AG08395 (cell line): ENCODE measurements at regions not wholly inside any gene's neighbourhood (a gene's known extent, or its start where the extent isn't known, plus 50 kb on each side); places are given as distances from the start of the nearest gene placed in this dataset.
A peak's percentile ranks its signal among the peaks of the same experiment; 100 is the strongest.

ENCODE experiments used
- DNase-seq: peaks from one replicate; pipeline ENCODE4 v3.0.0; 2012; ENCODE audit warnings: mixed read lengths, low spot score

DNA sequence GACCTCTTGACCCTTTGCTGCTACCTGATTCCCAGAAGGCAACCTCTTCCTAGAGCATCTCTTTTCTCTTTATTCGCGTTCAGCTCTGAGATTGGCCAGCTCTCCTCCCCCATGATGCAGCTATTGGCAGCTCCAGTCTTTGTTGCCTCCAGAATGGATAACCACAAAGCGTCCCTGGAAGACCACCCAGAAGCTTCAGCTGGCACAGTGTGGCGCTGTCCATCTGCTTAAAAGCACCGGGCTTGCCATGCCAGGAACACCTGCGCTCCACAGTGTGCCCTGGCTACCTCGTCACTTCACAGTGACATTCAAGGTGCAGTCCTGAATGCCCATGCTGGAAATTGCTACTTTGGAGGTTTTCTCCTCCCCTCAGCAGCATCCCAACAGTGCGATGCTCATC, 353.9 kb downstream of the LMO4 start:
- DNase-seq = no peak

DNA sequence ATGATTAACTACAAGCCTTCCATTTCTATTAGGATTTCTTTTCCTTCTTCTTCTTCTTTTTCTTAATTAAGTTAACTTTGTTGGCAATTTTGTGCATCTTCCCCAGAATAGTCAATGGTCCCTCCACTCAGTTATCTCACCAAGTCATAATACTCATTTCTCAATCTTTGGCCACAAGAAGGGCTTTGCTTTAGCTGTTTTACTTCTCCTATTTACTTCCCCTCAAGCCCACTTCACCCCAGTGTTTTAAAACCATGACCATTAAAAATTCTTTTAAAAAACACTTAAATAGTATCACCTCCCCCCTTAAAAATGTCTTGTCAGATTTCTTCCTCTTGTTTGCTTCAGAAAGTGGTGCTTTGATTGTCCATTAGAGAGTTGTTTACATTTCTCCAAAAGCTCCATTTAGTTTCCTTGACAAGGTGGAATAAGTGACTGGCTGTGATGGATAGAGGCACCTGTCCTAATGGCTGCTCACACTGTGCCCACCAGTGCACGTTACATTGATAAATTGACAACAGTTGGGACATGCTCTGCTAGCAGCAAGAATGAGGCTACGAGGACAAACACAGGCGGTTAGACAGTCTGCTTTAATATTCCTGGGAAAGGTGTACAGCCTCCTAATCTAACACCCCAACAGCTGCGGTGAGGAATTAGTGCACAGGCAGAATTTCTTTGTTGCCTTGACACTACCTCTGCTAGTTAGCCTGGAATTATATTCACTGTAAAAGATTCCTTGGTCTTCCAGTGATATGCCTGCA, 354.7 kb downstream of the LMO4 start:
- DNase-seq = no peak

DNA sequence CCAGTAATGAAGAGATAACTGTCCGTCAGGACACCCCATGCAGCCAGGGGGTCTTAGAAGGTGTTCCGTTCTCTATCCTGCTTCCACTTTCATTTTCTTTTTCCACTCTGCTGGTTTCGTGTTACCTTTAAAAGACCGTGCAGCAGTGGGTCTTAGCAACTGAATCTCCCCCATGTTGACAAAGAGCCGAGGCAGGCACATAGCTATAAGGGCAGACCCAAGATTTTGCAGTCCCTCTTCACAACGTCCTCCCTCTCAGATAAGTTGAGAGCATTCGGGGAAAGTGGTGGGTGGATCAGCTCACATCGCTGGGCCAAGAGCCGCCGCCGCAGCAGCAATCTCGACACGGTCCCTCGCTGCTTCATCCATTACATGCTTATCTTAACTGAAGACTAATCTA, 355.5 kb downstream of the LMO4 start:
- DNase-seq = no peak

DNA sequence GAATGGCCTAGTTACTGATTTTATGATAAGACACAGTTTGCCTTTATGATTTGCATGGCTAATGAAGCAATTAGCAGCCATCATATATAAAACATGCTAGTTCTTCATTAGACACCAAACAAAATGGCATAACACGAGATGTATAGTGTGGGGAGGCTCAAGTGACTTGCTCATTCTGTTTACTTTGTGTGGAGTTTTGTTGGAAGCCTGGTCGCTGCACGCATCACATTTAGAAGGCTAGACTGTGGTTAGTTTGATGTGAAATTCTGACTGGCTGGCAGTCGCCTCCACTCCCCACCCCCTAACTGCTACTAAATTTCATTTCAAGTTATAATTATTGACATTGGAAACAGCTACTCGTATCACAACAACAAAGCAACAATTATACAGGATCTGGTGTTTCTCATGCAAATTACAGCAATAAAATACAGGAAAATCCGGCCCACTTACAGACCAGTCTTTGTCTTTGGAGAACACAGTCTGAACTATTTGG, 356.1 kb downstream of the LMO4 start:
- DNase-seq = no peak

DNA sequence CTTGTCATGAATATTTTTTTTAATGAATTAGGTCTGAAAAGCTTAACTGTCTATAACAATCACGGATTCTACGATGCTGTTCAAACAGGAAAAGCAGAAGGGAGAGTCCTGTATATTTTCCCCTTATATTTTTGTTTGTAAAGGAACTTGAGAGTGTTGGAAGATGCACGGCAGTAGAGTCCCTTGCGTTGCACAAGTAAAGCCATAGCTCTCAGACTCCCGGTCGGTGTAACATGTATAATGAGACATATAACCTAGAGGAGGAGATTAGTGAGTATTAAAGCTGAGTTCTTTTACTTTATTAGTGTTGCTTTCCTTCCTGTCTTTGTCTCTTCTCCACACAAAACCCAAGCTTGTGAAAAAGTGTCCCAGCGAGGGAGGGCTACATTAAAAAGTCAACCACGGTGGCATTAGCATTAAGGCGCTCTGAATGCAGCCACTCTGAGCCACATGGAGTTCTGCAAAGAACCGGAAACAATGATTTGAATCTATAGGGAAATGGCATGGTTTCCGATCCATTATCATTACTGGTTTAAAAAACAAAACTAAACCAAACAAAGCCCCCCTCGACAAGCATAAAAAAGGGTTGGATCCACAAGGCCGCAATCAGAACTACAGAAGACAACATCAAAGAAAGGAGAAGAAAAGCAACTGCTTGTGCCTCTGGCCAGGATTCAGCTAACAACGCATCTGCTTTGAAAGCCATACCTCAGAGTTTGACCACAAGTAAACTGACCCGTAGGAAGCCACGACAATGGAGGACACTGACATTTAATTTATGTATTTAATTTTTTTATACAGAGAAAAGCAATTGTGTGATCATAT, 356.8 kb downstream of the LMO4 start:
- no peak for DNase-seq

DNA sequence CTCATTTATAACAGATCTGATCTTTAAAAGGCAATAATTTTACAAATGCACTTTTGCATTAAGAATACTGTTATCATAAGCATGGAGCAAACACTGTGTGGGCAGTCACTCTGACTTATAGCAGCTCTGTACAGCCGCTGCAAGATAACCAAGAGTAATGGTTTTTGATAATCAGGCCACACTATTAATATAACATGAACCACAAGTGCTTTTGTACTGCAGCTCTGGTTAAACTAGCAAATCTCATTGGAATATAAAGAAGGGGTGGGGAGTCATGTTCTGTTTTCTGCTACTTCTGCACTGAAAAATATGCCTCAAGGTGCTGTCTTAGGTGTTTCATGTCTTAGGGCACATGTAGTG, 357.4 kb downstream of the LMO4 start:
- no peak for DNase-seq

DNA sequence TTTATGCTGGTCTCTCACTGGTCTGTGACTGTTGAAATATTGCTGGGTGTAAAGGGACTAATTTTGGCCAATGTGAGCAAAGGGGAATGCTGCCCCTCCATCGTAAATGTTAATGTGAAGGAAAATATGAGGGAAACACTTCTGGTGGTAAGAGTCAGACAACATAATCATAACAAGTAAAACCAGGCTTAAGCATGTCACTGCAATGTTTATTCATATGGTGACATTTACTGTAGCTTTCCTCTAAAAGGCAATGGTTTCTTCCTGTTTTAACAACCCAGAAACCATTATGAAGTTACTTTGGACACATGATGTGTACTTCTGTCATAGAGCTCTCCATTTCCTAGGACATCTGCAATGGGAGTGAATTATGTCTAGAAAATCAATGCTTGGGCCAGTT, 358.0 kb downstream of the LMO4 start:
- no peak for DNase-seq

DNA sequence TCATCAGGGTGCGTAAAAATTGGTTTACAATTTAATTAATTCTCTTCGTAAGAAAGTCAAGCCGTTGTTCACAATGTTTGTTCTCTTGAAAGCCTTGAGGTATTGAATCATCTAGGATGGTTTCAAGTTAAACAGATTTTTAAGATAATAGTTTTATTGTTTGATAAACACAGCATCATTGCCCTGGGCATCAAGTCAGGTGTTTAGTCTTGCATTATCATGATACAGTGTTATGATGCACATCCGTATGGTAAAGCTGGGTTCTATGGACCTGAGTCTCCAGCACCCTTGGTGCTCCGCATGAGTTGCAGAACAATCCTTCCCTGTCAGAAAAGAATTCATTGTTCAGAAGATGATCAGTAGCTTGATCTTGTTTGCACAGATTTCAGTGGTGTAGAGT, 359.5 kb downstream of the LMO4 start:
- no peak for DNase-seq

DNA sequence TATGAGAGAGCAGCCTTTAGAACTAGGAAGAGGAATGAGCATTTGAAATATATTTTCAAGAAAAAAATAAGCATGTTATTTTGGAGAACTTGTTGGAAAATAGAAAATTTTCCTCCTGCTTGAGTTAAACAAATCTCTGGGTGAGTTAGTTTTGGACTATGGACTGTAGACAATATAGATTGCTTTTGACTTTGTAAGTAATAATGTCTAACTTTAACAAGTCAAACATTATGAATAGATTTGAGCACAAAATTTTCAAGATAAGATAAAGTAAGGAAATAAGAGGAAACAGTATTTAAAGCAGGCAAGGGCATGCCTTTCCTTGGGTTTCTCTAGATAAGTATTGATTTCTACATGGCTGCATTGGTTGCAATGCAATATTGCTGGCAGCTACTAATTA, 360.8 kb downstream of the LMO4 start:
- DNase-seq = no peak

DNA sequence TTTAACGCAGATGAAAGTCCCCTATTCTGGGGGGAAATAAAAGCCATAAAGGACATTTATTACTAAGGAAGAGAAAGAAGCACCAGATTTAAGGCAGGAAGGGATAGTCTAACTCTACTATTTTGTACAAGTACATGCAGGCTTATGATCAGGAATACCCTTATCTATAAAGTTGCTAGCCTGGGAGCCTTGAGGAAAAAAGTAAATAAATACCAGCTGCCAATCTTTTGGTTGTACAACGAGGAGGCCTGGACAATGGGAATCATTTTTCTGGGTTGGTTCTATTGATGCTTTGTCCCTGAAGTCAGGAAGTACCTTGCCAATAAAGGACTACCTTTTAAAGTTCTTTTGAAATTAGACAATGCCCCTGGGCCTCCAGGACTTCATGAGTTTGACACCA, 367.8 kb downstream of the LMO4 start:
- DNase-seq = no peak

DNA sequence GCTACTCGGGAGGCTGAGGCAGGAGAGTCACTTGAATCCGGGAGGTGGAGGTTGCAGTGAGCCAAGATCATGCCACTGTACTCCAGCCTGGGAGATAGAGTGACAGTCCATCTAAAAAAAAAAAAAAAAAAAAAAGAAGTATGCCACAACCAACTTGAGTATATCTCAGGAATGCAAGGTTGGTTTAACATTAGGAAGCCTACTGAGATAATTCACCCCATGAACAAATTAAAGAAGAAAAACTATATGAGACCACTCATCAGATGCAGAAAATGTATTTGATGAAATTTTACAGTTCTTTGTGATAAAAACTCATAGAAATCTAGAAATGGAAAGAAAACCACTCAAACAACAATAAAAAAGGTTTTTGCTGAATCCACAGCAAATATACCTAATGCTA, 373.8 kb downstream of the LMO4 start:
- DNase-seq = no peak

DNA sequence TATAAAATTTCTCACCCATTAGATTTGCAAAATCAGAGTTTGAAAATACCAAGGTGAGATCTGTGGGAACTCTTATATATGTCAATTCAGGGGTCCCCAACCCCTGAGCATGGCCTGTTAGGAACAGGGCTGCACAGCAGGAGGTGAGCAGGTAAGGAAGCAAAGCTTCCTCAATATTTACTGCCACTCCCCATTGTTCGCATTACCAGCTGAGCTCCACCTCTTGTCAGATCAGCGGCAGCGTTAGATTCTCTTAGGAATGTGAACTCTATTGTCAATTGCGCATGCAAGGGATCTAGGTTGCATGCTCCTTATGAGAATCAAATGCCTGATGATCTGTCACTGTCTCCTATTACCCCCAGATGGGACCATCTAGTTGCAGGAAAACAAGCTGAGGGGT, 376.6 kb downstream of the LMO4 start:
- no peak for DNase-seq

DNA sequence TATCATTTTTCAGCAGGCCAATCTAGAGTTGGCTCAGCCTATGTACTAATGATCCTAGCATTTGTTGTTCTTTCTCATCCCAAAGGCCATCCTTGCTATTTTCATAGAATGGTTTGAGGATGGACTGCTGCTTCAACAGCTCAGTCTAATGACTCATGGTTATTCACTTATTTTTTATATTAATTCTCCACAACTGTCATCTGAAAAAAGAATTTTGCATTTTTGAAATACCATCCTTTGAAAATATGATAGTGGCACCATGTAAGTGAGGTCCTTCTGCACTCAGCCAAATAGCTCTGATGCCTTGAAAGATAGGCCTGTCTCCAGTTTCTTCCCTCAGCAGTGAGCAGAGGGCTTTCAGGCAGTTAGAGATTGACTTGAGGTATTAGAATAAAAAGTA, 377.5 kb downstream of the LMO4 start:
- DNase-seq = peak; percentile 56

DNA sequence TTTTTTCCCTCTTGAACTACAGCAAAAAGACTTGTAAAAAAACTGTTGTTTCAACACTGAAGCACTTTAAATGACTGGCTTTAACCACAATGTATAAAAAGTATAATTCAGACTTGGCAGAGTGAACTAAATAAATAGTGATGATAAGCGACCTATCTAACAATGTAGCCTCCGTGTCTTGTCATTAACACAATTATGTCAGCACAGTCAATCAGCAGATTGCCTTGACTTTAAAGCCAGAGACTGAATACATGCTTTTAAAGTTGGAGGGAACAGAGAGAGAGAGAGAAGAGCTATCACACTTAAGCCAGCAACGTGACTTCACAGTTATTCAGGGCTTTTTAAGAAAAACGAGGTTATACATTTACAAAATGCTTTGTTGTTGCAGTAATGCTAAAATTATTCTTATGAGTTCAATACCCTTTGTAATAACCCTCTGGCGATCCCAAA, 378.1 kb downstream of the LMO4 start:
- DNase-seq = no peak

DNA sequence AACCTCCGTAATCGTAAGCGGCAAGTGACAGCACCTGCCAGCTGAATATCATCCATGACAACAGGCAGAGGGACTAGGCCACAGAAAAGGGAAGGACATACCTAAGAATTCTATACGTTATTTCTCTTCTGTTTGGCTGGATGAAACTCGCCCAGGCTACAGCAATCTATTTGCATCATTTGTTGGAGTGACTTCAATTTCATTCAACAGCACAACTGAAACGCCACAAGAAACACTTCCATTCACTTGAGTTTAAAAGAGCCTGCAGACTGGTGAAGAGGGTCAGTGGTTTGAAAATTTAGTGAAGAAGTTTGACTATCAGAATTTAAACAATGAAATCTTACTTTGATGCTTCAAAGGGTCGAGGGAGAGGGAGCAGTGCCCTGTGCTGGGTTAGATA, 378.7 kb downstream of the LMO4 start:
- DNase-seq = no peak

DNA sequence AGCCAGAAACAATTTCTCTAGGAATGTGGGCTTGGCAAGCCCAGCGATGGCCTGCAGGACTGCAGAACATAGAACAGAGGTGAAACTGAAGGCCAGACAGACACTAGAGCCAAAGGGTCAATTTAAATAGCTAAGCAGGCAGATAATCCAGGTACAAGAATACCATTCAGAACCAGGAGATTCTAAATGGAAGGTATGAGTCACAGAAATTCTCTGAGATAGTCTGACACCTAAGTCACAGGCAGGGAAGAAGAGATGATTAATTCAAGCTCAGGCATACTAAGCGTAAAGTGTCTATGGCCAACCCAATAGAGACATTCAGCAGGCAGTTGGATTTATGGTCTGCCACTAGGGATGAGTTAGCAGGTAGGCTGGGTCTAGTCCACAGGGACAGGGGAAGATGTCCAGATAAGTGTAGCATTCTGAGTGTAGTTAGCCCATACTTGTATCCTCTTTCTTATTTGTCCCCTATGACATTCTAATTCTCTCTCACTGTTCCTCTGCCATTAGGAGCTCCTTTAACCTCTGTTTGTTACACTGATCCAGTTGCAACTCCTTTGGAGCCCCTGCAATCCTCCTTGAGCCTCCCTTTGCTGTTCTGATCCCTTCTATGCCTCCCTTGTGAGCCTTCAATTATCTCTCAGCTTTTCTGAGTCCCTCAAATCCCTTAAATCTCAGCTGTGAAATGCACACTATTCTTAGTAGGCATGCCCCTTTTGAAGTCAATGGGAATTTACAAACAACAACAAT, 383.8 kb downstream of the LMO4 start:
- DNase-seq = no peak

DNA sequence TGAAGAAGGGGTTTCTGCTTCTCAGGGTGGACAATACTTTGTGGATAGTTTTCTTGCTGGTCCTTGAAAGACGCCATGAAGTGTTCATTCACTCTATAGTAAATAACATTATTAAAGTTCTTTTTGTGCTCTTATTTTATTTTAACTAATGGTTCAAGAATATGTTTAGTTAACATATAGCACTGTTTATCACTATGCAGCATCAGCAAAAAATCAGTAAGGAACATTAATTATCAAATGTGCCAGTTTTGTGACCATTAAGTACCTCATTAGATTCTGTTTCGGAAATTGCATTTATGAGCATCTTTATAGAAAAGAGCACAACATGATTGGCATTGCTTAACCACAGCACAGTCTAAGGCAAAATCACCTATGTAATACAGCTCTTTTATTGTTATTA, 385.6 kb downstream of the LMO4 start:
- DNase-seq = no peak

DNA sequence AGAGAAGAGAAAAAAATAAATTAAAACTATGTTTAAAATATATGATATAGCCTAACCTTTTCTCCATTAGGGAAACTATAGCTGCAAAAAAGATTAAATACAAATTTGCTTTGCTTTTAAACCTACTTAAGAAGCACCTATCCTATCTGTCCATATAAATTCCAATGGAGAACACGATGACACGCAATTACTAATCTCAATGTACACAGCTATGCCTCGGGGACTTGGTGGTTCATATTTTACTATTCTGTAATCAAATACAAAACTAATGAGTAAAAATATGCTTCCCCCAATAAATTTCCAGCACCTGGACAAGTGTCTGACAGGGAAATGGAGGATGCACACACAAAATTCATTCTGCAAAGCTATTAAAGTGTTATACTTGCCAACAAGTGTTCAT, 386.4 kb downstream of the LMO4 start:
- no peak for DNase-seq

DNA sequence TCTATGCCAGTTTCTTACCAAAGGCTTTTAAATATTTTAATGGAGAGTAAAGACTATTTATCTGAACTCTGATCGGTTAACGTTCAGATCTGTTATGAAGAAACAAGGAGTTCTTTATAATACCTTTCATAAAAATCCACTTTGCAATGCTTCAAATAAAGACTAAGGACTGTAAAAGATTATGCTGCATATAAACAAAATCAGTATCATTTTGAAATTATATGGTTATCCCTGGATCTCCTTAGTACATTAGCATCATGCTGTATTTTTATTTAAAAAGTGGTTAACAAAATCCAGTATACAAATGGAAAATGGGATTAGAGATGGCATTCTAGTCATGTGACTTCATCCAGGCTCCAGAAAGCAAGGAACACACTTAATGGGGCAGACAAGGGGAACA, 386.8 kb downstream of the LMO4 start:
- no peak for DNase-seq

DNA sequence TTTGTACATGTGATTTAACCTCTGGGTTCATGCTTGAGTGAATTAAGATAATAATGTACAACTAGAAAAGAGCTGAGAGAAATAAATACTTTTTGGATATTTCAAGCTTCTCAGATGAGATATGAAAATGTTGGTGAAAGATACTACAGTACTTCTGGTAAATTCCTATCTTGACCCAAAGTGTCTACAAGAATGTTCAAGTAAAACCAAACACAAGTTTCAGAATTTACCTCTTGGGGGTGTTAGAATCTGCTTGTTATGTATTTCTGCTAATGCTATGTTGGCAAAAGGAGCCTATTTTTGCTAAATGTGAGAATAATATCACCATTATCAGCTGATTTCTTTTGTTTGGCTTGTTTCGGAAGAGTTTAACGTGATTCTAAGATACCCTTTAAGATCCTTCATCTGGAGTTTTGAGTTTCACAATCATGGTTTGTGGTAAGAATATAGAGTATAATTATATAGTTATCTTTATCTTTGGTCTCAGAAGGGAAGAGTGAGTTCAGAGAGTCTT, 388.5 kb downstream of the LMO4 start:
- no peak for DNase-seq

DNA sequence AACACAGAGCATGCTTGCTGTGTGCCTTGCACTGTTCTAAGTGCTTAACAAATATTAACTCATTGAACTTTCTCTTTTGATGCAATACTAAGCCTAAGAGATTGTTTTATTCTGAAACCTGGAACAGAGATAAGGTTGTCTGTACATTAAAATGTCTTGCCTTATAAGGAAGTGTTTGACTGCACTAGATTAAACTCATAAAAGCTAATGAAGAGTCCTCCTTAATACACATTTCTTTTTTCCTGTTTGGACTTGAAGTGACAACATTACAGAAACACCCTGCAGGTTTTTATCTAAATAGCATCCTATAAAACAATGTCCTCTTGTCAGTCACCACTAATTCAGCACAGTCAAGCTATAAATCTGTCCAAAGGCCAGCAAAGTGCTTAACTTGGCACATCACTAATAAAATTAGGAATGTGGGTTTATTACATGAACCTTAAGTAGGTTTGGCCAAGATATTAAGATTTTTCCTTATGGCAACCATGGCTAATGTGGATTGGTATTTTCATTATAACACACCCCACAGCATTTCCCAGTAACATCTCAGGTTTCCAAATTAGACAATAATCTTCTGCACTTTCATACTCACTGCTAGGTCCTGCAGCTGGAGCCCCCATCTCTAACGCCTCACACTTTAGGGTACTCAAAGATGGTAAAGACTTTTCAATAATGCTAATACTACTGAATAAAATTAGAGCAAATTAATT, 389.7 kb downstream of the LMO4 start:
- DNase-seq = no peak

DNA sequence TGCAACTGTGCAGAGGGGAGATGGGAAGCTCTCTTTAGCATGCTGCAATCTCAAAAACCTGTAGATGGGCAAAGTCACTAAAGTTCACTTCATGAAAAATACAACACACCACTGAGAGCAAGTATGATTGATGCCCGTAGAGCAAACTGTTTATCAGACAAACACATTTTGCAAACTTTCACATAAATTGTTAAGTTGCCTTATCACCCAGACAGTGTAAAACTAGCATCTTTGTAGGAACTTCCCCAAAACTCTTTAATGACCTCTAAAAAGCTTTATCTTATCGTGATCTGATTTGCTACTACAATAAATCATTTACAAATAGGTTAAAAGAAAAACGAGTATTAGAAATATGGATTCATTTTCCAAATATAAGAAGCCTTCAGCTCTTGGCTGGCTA, 391.0 kb downstream of the LMO4 start:
- DNase-seq = no peak
